SK-N-SH (cell line): ENCODE measurements at regions not wholly inside any gene's neighbourhood (a gene's known extent, or its start where the extent isn't known, plus 50 kb on each side); places are given as distances from the start of the nearest gene placed in this dataset.

Experiments
- CTCF ChIA-PET: fragments of 300-600, 350-600 bp; formaldehyde crosslinking; extraction: SDS; loops from one replicate; lab custom pipeline; 2021; lab: Yijun Ruan, JAX
- POLR2A ChIA-PET: fragments of 350-600 bp; sonication (Branson Sonifier 250); formaldehyde crosslinking; extraction: SDS; loops from one replicate; lab custom pipeline; 2020; ENCODE audit warnings: antibody characterized with exemption, inconsistent platforms; lab: Yijun Ruan, JAX
- DNase-seq: peaks from one replicate; pipeline ENCODE4 v3.0.0; 2012
- H2AFZ ChIP-seq: fragments of 200-600 bp; sonication (generic); 2 replicates; pipeline ENCODE4 v1.8.1; 2016; ENCODE audit warnings: antibody characterized with exemption, mild to moderate bottlenecking, low read depth
- H3F3A ChIP-seq: fragments of 200-600 bp; sonication (generic); replicated peaks from 2 replicates; pipeline ENCODE3; 2016; ENCODE audit warnings: antibody characterized with exemption, mild to moderate bottlenecking; ENCODE audit not compliant: insufficient read depth
- H3K27ac ChIP-seq, 2 experiments: fragments of 200-500 bp in 1 of 2; fragments of 200-600 bp in 1 of 2; sonication (Bioruptor generic) in 1 of 2; sonication (generic), shearing (Covaris generic) in 1 of 2; 2 replicates each; pipeline versions ENCODE4 v1.5.1 to v1.6.1; 2014 to 2016; ENCODE audit warnings: low read depth in 2 of 2, inconsistent platforms in 1 of 2, low read length in 1 of 2, mild to moderate bottlenecking in 1 of 2, mixed read lengths in 1 of 2
- H3K27me3 ChIP-seq: fragments of 200-600 bp; sonication (generic), shearing (Covaris generic); 2 replicates; pipeline ENCODE4 v1.6.1; 2016; ENCODE audit warnings: mixed run types; ENCODE audit not compliant: insufficient read depth
- H3K36me3 ChIP-seq, 2 experiments: fragments of 200-500 bp in 1 of 2; fragments of 200-600 bp in 1 of 2; sonication (Bioruptor generic) in 1 of 2; sonication (generic) in 1 of 2; replicated peaks in 1 of 2; 2 replicates each; pipeline versions ENCODE3 to v1.5.1; 2014 to 2016; ENCODE audit warnings: low read length in 1 of 2, mild to moderate bottlenecking in 1 of 2; ENCODE audit not compliant: insufficient read depth in 2 of 2, control insufficient read depth in 1 of 2
- H3K4me1 ChIP-seq, 2 experiments: fragments of 200-500 bp in 1 of 2; fragments of 200-600 bp in 1 of 2; sonication (Bioruptor generic) in 1 of 2; sonication (generic), shearing (Covaris generic) in 1 of 2; 2 replicates each; pipeline versions ENCODE4 v1.5.1 to v1.6.1; 2014 to 2016; ENCODE audit warnings: low read depth in 1 of 2, low read length in 1 of 2, mixed run types in 1 of 2; ENCODE audit not compliant: insufficient read depth in 2 of 2, control insufficient read depth in 1 of 2
- H3K4me2 ChIP-seq: fragments of 200-600 bp; sonication (generic), shearing (Covaris generic); 2 replicates; pipeline ENCODE4 v1.6.1; 2017; ENCODE audit warnings: mixed run types
- H3K4me3 ChIP-seq, 2 experiments: fragments of 200-500 bp in 1 of 2; fragments of 200-600 bp in 1 of 2; sonication (Bioruptor generic) in 1 of 2; sonication (generic), shearing (Covaris generic) in 1 of 2; 2 replicates each; pipeline versions ENCODE4 v1.5.1 to v1.8.1; 2014 to 2016; ENCODE audit warnings: low read depth in 2 of 2, inconsistent platforms in 1 of 2, low read length in 1 of 2, mild to moderate bottlenecking in 1 of 2, mixed read lengths in 1 of 2, moderate library complexity in 1 of 2
- H3K79me2 ChIP-seq: fragments of 200-600 bp; sonication (generic); 2 replicates; pipeline ENCODE4 v1.8.1; 2017; ENCODE audit warnings: mild to moderate bottlenecking; ENCODE audit not compliant: insufficient read depth
- H3K9ac ChIP-seq: fragments of 200-600 bp; sonication (generic); 2 replicates; pipeline ENCODE4 v1.6.1; 2017; ENCODE audit warnings: mixed run types
- H3K9me2 ChIP-seq: fragments of 200-600 bp; sonication (generic); 2 replicates; pipeline ENCODE4 v1.6.1; 2017; ENCODE audit warnings: mixed run types
- H3K9me3 ChIP-seq: fragments of 200-600 bp; sonication (generic); 2 replicates; pipeline ENCODE4 v1.6.1; 2017; ENCODE audit warnings: mixed run types, mild to moderate bottlenecking, moderate library complexity
- H4K20me1 ChIP-seq: fragments of 200-600 bp; sonication (generic); 2 replicates; pipeline ENCODE4 v1.6.1; 2017; ENCODE audit warnings: mild to moderate bottlenecking, mixed run types; ENCODE audit not compliant: insufficient read depth
- CTCF ChIP-seq: fragments of 200-600 bp; sonication (generic); IDR thresholded peaks from 2 replicates; pipeline ENCODE4 v1.6.1; 2017; ENCODE audit warnings: antibody characterized with exemption, mild to moderate bottlenecking, moderate library complexity
- ELF1 ChIP-seq: IDR thresholded peaks from 2 replicates; pipeline ENCODE4 v1.4.0; 2012
- EP300 ChIP-seq, 2 experiments: IDR thresholded peaks; 2 replicates each; pipeline versions ENCODE4 v1.4.0 to v1.6.1; 2012; ENCODE audit warnings: borderline replicate concordance in 1 of 2, low read depth in 1 of 2, low read length in 1 of 2
- FOSL2 ChIP-seq: IDR thresholded peaks from 2 replicates; pipeline ENCODE4 v1.4.0; 2012; ENCODE audit warnings: low read depth, mild to moderate bottlenecking, moderate library complexity, borderline replicate concordance
- GABPA ChIP-seq: IDR thresholded peaks from 2 replicates; pipeline ENCODE4 v1.4.0; 2012; ENCODE audit warnings: low read depth, mild to moderate bottlenecking
- GATA2 ChIP-seq: sonication (generic); formaldehyde crosslinking; IDR thresholded peaks from 2 replicates; pipeline ENCODE4 v1.5.0; 2020; ENCODE audit warnings: mild to moderate bottlenecking, missing genetic modification reagents
- JUND ChIP-seq: IDR thresholded peaks from 2 replicates; pipeline ENCODE4 v1.4.0; 2012
- MEF2A ChIP-seq: IDR thresholded peaks from 2 replicates; pipeline ENCODE4 v1.4.0; 2012; ENCODE audit warnings: low read depth, borderline replicate concordance
- MXI1 ChIP-seq: IDR thresholded peaks from 2 replicates; pipeline ENCODE4 v1.6.1; 2012; ENCODE audit warnings: mild to moderate bottlenecking, low read depth, low read length, improper control_type of control experiment
- NFIC ChIP-seq: IDR thresholded peaks from 2 replicates; pipeline ENCODE4 v1.4.0; 2012; ENCODE audit warnings: borderline replicate concordance
- NRF1 ChIP-seq: IDR thresholded peaks from 2 replicates; pipeline ENCODE4 v1.6.1; 2012; ENCODE audit warnings: low read depth, mild to moderate bottlenecking, low read length
- PBX3 ChIP-seq: IDR thresholded peaks from 2 replicates; pipeline ENCODE4; 2012
- RAD21 ChIP-seq: IDR thresholded peaks from 2 replicates; pipeline ENCODE4 v1.6.1; 2012; ENCODE audit warnings: mild to moderate bottlenecking, low read length
- RCOR1 ChIP-seq: fragments of 150-350 bp; IDR thresholded peaks from 2 replicates; pipeline ENCODE4 v1.6.1; 2017; ENCODE audit warnings: antibody characterized with exemption, low read length
- REST ChIP-seq: IDR thresholded peaks from 2 replicates; pipeline ENCODE4 v1.6.1; 2012; ENCODE audit warnings: mild to moderate bottlenecking, low read depth, low read length, moderate library complexity
- SMC3 ChIP-seq: IDR thresholded peaks from 2 replicates; pipeline ENCODE4 v1.6.1; 2012; ENCODE audit warnings: low read depth, low read length, improper control_type of control experiment
- TCF12 ChIP-seq: IDR thresholded peaks from 2 replicates; pipeline ENCODE4 v1.4.0; 2012
- TEAD4 ChIP-seq: IDR thresholded peaks from 2 replicates; pipeline ENCODE4 v1.4.0; 2012; ENCODE audit warnings: mild to moderate bottlenecking, borderline replicate concordance; ENCODE audit not compliant: insufficient read depth
- USF2 ChIP-seq: fragments of 150-350 bp; IDR thresholded peaks from 2 replicates; pipeline ENCODE4 v1.6.1; 2017; ENCODE audit warnings: antibody characterized with exemption, low read length, low read depth, borderline replicate concordance
- YY1 ChIP-seq: IDR thresholded peaks from 2 replicates; pipeline ENCODE4 v1.4.0; 2012; ENCODE audit warnings: low read depth, mild to moderate bottlenecking
- WGBS: methylation state at CpG from one replicate; pipeline ENCODE4 v1.1.6; 2017; ENCODE audit warnings: low lambda C conversion rate; 5-methylcytosine and 5-hydroxymethylcytosine counted together

- Histone ChIP-seq H3K27me3 (no peaks in the 10 kb centered on the region), H2AFZ (peak overlapping the region; percentile 73), H3F3A (peaks cover 10% of the 10 kb centered on the region), H3K9ac (peak overlapping the region; percentile 18; the same call in 1 of the 2 replicates), H3K4me2 (peak overlapping the region; percentile 35; the same call in 1 of the 2 replicates), H3K79me2 (no peaks in the 10 kb centered on the region), H3K27ac (peak overlapping the region in 1 of 2 experiments; percentile 44; a peak in 2 of 4 replicates), H3K4me3 (no peak overlapping the region), H3K36me3 (no peaks in the 10 kb centered on the region), H3K4me1 (peaks cover 0 to 20% of the 10 kb centered on the region in 2 experiments; a peak in 2 of 4 replicates), H3K9me2 (no peaks in the 10 kb centered on the region)
- POLR2A ChIA-PET, result no interaction called here
- DNase-seq, result no peak
- CTCF ChIA-PET, result interaction anchor here (0.6 to 1.1 kb wide), 2 partner anchors 170 to 205 kb away, joined by 3 to 4 read pairs; partner anchors contain the start of gene SRD5A3
- peak; percentile 22; the same call in 1 of the 2 replicates for TF ChIP-seq PBX3
- TF ChIP-seq FOSL2, result peak; percentile 77; the same call in 1 of the 2 replicates
- peak; percentile 71 for TF ChIP-seq JUND
- no peak for TF ChIP-seq YY1
- peak; percentile 48 for TF ChIP-seq TCF12
- 0 out of 2 replicates have a peak, but pooled peaks have one; percentile 35 for TF ChIP-seq TEAD4
- TF ChIP-seq RAD21, result no peak
- TF ChIP-seq, all 33 proteins: peak for 5
- H4K20me1 ChIP-seq, result no peaks in the 10 kb centered on the region
- 46% methylated on average over 5 of the region's 5 CpGs for WGBS
- no peaks in the 10 kb centered on the region for H3K9me3 ChIP-seq
Measured at GRCh38 chr4:55175779-55176231, 50.4 kb upstream of the KDR start.

- ChIA-PET POLR2A (interaction anchor here (0.5 kb wide), 1 partner anchor 139 kb away, joined by 3 read pairs; no protein-coding TSS in a partner anchor), CTCF (interaction anchor here (0.6 to 1.1 kb wide), 2 partner anchors 169 to 205 kb away, joined by 3 to 4 read pairs; partner anchors contain the start of gene SRD5A3)
- Histone ChIP-seq H3K4me2 (no peak overlapping the region), H3K9ac (no peak overlapping the region), H3K27me3 (no peaks in the 10 kb centered on the region), H3K36me3 (no peaks in the 10 kb centered on the region), H3K27ac (peak overlapping the region in 1 of 2 experiments; percentile 44; a peak in 1 of 4 replicates), H3K9me3 (no peaks in the 10 kb centered on the region), H3K4me3 (no peak overlapping the region), H3K4me1 (peaks cover 0 to 23% of the 10 kb centered on the region in 2 experiments; a peak in 3 of 4 replicates), H2AFZ (peak overlapping the region; percentile 27; the same call in 1 of the 2 replicates), H3F3A (peaks cover 10% of the 10 kb centered on the region), H3K9me2 (no peaks in the 10 kb centered on the region), H4K20me1 (no peaks in the 10 kb centered on the region), H3K79me2 (no peaks in the 10 kb centered on the region)
- DNase-seq, result no peak
- TF ChIP-seq NFIC (no peak), REST (no peak), MXI1 (no peak), SMC3 (no peak), GATA2 (no peak), EP300 (IDR thresholded peaks at IDR 0.05; ENCODE audit: borderline replicate concordance in 1 of 2, low read depth in 1 of 2, low read length in 1 of 2) (no peak), MEF2A (no peak), CTCF (no peak), TEAD4 (no peak), TCF12 (no peak), USF2 (no peak), RCOR1 (no peak), ELF1 (no peak), NRF1 (no peak), GABPA (no peak)
- WGBS, result 80% methylated on average over 4 of the region's 4 CpGs
Measured at GRCh38 chr4:55176497-55176896, 51.1 kb upstream of the KDR start.
